RKO (cell line): ENCODE measurements at regions not wholly inside any gene's neighbourhood (a gene's known extent, or its start where the extent isn't known, plus 50 kb on each side); places are given as distances from the start of the nearest gene placed in this dataset.
"Not testable (repeated sequence)": the region's sequence is repeated elsewhere in the genome, so short reads cannot be mapped to it uniquely, and the experiment has no call there.

ENCODE experiments used
- DNase-seq: peaks from one replicate; pipeline ENCODE4 v3.0.0-alpha.2; 2016; ENCODE audit warnings: low spot score

DNA sequence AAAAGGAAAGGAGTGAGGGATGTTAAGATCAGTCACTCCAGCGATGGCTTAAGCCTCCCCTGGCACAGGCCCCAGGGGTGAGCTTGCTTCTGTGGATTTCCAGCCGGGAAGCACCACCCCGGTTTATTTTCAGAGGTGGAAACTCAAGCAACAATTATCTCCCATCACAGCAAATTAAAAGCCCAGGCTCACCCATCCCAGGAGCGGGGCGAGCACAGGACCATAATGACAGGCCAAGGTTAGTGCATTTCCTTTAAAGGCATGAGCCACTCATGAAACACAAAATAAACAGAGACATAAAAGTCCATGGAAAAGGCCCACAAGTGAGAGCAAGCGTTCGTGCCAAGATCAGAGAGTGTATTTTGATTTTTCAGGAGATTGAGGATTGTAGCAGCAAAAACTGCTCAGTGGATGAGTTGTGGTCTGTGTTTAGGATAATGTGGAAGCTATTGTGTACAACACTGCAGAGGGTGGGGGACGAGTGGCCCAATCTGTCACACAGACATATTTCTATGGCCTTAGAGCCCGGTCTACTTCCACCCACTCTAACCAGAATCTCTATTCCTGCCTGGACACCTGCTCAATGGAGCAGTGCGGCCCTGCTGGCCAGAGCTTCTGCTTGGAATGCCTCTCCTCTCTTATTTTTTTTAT is 111.4 kb upstream of the CDC42EP3 start:
- DNase-seq, result no peak

DNA sequence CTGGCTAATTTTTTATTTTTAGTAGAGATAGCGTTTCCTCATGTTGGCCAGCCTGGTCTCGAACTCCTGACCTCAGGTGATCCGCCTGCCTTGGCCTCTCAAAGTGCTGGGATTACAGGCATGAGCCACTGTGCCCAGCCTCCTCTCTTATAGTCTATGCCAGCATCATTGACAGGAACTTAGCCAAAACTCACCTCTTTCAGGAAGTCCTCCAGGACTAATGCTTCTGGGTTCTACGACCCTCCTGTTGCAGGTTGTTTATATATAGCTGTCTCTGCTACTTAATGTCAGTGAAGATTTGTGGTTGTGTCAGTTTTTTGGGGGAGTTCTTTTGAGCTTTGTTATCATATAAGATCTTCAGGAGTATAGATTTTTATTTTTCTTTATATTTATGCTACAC is 112.1 kb upstream of the CDC42EP3 start:
- no peak for DNase-seq

DNA sequence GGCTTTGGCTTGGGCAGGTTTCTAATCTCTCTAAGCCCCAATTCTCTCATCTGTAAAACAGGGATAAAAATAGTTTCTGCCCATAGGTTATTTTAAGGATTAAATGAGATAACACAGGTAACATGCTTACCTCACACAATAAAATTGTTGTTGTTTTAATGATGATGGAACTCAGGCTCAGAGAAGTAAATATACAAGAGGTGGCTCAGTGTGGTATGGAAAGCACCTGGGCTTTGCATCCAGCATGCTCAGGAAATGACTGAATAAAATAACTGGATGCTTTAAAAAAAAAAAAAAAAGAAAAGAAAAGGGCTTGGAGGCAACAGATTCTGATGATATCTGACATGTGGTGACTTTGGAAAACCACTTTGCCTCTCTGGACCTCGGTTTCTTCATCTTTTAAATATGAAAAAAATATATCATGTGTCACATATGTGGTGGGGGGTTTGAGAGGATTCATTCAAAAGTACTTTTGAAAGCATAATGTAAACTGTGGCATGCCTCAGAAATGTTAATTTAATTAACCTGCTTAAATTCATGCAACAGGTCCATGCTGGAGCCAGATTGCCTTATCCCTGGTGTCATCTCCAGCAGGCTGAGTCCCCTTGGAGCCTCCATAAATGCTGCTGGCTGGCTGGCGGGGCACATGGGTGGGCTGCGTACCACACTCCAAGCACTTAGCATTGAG is 112.8 kb upstream of the CDC42EP3 start:
- no peak for DNase-seq

DNA sequence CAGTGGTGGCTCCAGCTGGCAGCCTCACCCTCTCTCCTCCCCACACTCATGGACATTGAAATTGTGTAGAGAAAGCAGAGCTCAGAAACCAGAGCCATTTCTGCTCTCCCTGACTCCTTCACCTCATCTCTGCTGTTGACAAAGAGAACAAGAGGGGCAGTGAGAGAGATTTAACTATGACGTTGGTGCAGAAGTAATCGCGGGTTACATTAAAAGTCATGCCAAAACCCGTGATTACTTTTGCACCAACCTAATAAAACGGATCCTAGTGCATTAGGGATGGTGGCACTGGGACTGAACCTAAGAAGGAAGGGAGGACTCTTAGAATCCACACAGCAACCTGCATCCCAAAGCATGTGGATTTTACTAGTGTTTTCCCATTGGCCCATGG is 113.3 kb upstream of the CDC42EP3 start:
- no peak for DNase-seq

DNA sequence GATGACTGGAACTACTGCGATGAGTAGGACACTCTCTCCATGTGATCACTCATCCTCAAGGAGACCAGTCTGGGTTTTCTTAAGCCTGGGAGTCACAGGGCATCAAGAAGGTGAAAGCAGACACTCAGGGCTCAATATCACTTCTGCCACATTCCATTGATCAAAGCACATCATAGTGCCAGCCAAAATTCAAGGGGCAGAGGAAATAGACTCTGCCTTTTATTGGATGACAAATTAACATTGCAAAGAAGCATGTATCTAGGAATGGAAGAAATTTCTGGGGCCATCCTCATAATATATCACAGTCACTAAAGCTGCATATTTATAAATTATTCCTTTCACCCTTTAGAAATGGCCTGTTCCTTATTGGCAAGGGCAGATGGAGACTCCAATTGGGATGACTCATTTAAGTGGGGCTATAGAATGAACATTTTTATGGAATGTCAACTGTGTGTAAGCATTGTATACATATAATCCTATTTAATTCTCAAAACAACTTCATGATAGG is 114.8 kb upstream of the CDC42EP3 start:
- no peak for DNase-seq

DNA sequence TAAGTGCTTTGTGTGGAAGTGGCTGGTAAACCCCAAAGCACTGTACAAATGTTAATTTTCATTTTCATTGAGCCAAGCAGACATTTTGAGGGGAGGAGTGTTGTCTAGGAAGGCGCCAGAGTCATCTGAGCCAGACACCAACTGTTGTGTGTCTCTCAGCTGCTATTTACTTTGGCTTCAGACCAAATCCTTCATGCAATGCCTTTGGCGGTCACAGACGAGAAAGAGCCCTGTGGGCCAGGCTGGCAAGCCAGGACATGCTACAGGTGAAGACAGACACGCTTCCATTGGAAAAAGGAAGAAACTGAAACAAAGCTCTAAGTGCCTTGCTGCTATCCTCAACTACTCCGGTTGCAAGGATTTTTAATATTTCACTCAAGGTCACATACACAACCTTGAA is 115.4 kb upstream of the CDC42EP3 start:
- DNase-seq, result no peak

DNA sequence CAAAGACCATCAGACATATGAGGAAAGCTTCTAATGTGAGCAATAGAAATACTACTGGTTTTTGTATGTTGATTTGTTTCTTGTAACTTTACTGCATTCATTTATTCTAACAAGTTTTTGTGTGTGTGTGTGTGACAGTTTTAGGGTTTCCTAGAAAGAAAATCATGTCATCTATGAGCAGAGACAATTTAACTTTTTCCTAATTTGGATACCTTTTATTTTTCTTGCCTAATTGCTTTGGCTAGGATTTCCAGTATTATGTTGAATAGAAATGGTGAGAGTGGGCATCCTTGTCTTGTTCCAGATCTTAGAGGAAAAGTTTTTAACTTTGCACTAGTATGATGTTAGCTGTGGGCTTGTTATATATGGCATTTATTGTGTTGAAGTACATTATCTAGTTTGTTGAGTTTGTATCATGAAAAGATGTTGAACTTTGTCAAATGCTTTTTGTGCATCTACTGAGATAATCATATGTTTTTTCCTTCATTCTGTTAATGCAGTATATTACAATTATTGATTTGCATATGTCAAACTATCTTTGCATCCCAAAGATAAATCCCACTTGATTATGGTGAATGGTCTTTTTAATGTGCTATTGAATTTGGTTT is 117.3 kb upstream of the CDC42EP3 start:
- DNase-seq, result no peak

DNA sequence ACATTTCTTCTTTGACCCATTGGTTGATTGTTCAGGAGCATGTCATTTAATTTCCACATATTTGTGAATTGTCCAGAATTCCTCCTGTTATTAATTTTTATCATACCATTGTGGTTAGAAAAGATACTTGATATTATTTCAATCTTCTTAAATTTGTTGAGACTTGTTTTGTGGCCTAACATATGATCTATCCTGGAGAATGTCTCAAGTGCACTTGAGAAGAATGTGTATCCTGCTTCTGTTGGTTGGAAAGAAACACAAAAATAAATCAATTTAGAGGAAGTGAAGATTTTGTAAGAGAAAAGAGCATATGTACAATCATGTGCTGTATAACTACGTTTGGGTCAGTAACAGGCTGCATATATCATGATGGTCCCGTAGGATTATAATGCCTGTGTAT is 118.6 kb upstream of the CDC42EP3 start:
- no peak for DNase-seq

DNA sequence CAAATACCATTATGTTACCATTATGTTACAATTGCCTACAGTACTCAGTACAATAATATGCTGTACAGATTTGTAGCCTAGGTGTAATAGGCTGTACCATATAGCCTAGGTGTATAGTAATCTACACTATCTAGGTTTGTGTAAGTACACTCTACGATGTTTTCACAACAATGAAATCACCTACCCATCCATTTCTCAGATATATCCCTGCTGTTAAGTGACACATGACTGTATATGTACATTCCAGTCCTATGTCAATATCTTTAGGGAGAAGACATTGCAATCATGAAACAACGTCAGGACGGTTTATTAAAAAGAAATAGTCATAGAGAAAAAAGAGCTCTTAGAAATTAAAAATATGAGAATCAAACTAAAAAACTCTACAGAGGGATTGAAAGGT is 119.0 kb upstream of the CDC42EP3 start:
- no peak for DNase-seq

DNA sequence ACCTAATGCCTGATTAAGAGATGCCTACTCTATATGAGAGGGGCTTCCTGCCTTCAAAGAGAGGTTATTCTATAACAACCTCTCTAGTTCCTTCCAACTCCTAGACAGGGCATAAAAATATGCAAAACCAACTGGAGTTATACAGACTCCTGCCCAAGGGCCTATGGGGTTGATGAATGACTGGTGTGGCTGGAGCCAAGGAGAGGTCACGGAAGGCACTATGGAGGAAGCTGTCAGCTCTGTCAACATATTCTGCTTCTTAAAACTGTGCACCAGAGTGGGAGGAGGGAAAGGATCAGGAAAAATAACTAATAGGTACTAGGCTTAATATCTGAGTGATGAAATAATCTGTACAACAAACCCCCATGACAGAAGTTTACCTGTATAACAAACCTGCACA is 120.9 kb upstream of the CDC42EP3 start:
- no peak for DNase-seq

DNA sequence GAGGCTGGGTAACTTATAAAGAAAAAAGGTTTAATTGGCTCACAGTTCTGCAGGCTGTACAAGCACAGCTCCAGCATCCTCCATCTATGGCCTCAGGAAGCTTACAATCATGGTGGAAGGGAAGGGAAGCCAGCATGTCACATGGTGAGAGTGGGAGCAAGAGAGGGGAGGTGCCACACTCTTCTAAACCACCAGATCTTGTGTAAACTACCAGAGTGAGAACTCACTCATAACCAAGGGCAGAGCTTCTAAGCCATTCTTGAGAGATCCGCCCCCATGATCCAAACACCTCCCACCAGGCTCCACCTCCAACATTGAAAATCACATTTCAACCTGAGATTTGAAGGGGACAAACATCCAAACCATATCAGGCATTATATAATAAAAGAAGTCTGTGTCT is 121.6 kb upstream of the CDC42EP3 start:
- DNase-seq, result no peak

DNA sequence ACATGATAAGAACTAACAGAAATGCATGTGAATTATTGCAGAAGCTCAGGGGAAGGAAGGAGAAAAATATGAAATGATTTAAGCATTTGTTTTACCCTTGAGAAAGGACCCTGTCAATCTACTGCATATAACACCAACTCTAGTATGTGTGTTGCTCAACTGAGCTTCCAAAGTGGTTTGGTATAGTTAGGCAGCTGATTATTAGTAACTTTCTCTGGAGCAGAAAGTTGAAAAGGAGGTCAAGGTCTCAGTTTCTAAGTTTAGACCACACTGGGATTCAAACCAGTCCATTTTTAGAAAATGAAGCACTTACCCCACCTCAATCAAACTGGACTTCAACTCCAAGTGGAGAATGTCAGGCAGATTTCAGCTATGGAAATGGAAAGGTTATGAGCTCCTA is 123.3 kb upstream of the CDC42EP3 start:
- no peak for DNase-seq

DNA sequence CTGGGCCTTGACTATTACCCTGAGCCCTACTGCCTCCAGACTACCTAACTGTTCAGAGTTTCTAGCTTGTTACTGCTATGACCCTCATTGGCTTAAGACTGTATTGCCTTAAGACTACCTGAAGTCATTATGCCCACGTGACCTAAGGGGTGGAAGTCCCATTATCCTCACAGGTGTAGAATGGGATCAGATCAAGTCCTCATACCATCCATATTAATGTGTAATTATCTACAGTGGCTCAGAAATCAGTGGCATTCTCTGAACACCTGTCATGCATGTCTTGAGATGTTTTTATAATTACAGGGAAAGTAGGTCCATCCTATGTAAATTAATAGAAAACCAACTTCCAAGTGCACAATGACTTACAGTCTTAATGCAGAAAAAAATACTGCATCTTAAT is 124.0 kb upstream of the CDC42EP3 start:
- no peak for DNase-seq

DNA sequence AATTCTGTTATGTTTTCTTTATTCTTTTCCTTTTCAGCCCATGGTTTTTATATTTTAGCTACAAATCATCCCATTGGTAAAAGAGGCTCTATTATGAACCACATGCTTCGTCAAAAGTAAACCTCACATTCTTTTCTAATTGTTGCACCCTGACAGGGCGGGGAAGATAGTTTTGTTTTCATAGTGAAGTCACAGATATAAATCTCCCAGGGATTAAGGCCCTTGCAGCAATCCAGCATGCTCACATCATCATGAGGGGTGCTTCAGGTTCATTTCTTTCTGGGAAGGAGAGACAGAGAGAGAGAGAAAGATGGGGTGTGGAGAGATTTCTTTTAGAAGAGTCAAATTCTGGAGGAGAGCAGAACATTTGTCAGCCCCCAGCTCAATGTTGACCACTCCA is 124.5 kb upstream of the CDC42EP3 start:
- DNase-seq, result no peak

DNA sequence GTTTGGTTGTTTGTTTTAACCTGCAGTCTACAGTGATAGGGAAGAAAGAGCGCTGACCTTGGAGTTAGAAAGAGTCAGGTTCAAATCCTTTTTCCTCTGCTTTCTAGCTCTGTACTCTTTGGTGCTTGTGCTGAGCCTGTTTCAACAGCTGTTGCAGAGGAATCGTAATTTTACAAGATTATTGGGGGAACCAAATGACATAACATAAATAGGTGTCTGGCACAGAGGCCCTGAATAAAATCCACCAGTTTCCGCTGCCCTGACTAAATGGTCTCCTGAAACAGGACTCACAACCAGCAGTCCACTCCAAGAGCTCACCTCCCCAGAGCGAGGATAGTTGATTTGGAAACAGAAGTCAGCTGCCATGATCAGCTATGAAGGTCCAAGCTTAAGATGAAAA is 125.0 kb upstream of the CDC42EP3 start:
- DNase-seq, result no peak

DNA sequence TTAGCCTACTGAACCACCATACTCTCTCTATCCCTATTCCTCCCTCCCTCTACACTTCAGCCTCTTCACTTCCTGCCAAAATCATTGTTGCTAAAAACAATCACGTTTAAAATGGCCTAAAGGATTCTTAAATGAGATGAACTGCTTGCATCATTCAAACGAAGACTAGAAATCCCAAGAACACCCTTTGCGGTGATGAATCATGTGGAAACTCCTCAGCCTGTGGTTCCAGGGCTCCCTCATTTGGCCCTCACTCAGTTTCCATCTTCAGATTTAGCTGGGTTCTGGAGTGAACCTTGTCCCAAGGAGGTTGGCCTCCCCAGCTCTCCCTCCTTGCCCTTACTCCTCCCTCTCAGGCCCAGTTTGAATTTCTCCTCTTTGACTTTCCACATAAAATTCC is 125.6 kb upstream of the CDC42EP3 start:
- DNase-seq, result no peak

DNA sequence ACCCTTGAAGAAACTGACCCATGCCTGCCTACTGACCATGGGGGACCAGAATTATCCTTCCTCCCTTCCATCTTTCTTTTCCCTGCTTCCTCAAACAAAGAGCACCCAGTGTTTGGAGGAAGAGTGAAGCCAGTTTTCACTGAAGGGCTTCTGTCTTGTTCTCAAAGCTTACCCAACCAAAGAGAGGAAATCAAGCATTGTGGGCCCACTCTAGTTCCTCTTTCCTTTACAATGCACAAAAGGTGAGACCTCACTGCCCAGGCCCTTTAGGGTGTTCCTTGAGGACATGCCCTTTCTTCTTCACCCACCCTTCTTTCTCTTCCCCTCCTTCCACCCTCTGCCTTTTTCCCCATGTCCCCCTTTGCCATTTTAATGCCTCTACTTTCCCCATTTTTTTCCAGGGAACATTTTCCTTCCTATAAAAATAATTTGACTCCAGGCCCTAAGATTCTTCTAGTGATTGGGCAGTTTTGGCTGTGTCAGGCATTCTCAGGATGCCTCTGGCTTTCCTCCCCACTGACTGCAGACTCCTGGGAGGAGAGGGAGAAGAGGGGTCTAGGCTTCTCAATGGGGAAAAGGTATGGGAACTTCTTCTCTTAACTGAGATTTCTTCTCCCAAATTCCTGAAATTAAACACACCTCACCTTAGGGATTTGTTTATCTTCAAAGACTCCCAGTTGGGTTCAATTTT is 126.6 kb upstream of the RMDN2 start:
- no peak for DNase-seq

DNA sequence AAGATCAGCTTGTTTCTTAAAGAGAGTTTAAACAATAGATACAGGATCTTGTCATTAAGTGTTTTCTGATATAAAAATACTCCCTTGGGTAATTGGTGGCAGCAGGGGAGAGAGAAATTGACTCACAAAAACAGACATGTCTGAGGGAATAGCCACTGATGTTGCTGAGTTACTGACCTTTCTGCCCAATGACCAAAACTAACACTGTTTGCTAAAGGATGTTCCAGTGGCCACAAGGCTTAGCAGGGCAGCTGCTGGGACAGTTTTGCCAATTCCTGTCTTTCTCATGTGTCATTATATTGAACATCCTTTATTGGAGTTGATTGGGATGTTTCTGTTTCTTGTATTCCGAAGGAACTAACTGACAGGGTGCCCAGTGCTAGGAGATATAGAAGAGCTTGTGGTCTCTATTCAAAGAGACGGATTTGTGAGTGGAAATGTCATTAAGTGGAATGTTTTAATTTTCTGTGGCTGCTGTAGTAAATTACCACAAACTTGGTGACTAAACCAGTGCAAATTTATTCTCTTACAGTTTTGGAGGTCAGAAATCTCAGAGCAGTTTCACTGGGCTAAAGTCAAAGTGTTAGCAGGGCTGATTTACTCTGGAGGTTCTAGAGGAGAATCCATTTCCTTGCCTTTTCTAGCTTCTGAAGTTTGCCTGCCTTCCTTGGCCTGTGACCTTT is 124.8 kb upstream of the RMDN2 start:
- no peak for DNase-seq

DNA sequence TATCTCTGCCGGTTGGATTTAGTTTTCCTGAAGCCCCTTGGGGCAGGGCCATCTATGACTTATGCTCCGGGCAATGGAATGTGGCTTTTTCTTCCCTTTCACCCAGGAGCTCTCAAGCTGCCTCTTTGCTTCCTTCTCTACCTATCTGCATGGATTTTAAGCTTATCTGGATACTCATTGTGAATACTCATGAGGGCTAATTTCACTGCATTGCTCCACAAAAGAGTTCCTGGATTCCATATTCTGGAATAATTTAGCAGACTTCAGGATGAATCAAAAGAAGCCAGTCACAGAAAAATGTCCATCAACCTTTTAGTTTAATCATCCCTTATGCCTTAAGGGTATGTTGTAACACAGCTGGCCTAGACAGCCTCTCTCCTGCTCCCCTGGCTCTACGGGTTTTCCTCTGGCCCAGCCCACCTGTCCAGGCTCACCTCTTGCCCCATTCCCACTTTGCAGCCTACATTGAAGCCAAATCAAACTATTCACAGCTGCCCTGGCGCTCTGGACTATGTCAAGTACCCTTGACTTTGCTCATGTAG is 122.8 kb upstream of the RMDN2 start:
- DNase-seq, result no peak

DNA sequence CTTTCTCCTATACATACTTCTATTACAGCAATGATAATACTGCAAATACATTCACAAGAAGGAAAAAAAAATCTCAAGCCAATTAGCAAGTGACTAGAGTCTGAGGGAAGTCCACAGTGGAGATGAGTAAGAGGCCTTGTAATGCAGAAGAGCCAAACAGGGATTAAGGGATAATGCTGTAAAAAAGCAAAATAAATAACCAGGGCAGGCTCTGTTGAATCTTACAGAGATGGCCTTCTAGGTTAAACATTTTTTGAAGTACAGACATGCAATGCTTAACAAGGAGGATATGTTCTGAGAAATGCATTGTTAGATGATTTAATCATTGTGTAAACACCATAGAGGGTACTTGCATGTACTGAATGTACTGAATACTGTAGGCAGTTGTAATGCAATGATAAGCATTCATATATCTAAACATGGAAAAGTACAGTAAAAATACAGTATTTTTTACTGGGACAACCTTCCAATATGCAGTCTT is 122.1 kb upstream of the RMDN2 start:
- DNase-seq, result no peak

DNA sequence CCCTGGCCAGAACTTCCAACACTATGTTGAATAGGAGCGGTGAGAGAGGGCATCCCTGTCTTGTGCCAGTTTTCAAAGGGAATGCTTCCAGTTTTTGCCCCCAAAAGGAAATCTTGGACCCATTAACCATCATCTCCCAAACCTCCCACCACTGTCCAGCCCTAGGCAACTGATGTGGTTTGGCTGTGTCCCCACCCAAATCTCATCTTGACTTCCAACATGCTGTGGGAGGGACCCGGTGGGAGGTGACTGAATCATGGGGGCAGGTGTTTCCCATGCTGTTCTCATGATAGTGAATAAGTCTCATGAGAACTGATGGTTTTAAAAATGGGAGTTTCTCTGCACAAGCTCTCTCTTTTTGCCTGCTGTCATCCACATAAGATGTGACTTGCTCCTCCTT is 119.1 kb upstream of the RMDN2 start:
- DNase-seq, result not testable (repeated sequence)

DNA sequence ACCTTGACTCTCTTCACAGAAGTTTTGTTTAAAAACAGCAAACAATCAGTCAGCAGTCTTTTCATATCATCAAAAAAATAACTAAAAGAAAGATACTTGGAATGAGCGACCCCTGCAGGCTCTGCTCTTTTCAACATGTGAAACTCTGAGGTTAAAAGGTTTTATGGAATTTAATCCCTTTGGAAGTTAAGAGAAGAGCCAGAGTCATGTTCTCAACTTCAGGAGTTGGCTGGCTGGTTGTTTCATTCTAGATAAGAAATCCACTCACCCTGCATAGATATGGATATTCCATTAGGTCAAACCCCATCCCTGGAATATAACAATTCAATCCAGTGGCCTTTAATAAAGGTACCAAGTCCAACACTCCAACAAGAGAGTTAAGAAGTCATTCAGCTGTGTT is 115.6 kb upstream of the RMDN2 start:
- DNase-seq, result no peak
